HepG2 (cell line): ENCODE measurements at regions not wholly inside any gene's neighbourhood (a gene's known extent, or its start where the extent isn't known, plus 50 kb on each side); places are given as distances from the start of the nearest gene placed in this dataset.

ENCODE experiments used
- EED ChIP-seq: sonication (generic); formaldehyde crosslinking; IDR thresholded peaks from 2 replicates; pipeline ENCODE4 v1.5.0; 2020; ENCODE audit warnings: mild to moderate bottlenecking, missing genetic modification reagents
- EZH2 ChIP-seq: conservative IDR thresholded peaks from 2 replicates; pipeline ENCODE4 v1.6.1; 2012; ENCODE audit warnings: mild to moderate bottlenecking, low read depth, low read length, moderate library complexity
- GFI1 ChIP-seq: sonication (generic); formaldehyde crosslinking; IDR thresholded peaks from 2 replicates; pipeline ENCODE4 v1.5.0; 2020; ENCODE audit warnings: missing genetic modification reagents, mild to moderate bottlenecking, borderline replicate concordance
- IRF1 ChIP-seq: sonication (generic); formaldehyde crosslinking; IDR thresholded peaks from 2 replicates; pipeline ENCODE4 v1.4.0; 2020; ENCODE audit warnings: low read depth, mild to moderate bottlenecking, missing genetic modification reagents
- JUN ChIP-seq: sonication (generic); formaldehyde crosslinking; IDR thresholded peaks from 2 replicates; pipeline ENCODE4 v1.4.0; 2020; ENCODE audit warnings: mild to moderate bottlenecking, missing genetic modification reagents
- NFRKB ChIP-seq: fragments of 450-650 bp; IDR thresholded peaks from 2 replicates; pipeline ENCODE4 v1.6.1; 2017
- POLR2A ChIP-seq, 2 experiments: IDR thresholded peaks; 2 replicates each; pipeline ENCODE4 v1.6.1; 2011; ENCODE audit warnings: low read depth in 2 of 2, low read length in 2 of 2, mild to moderate bottlenecking in 1 of 2, moderate library complexity in 1 of 2; ENCODE audit not compliant: insufficient read depth in 1 of 2
- RCOR2 ChIP-seq: IDR thresholded peaks from 2 replicates; pipeline ENCODE4 v1.6.1; 2016; ENCODE audit warnings: missing biosample characterization, missing genetic modification reagents
- RFX1 ChIP-seq: fragments of 450-650 bp; IDR thresholded peaks from 2 replicates; pipeline ENCODE4 v1.6.1; 2017
- UBTF ChIP-seq: sonication (generic); formaldehyde crosslinking; IDR thresholded peaks from 2 replicates; pipeline ENCODE4 v1.4.0; 2020; ENCODE audit warnings: mild to moderate bottlenecking, missing genetic modification reagents

GRCh38 chrX:82589410-82589809 lies 918.7 kb upstream of the POU3F4 start:
- no peak for TF ChIP-seq JUN (CRISPR knock-in tag)
- no peak for TF ChIP-seq EZH2
- no peak for TF ChIP-seq IRF1 (CRISPR knock-in tag)
- TF ChIP-seq GFI1 (CRISPR knock-in tag) = no peak
- no peak for TF ChIP-seq POLR2A (IDR thresholded peaks at IDR 0.05; ENCODE audit: insufficient read depth in 1 of 2, low read depth in 2 of 2, low read length in 2 of 2)
- TF ChIP-seq RFX1 = no peak
- TF ChIP-seq RCOR2 (CRISPR knock-in tag) = no peak
- no peak for TF ChIP-seq EED
- no peak for TF ChIP-seq NFRKB
- TF ChIP-seq UBTF = no peak
